AG10803 (cell line): ENCODE measurements at regions not wholly inside any gene's neighbourhood (a gene's known extent, or its start where the extent isn't known, plus 50 kb on each side); places are given as distances from the start of the nearest gene placed in this dataset.

ENCODE experiments used
- DNase-seq: peaks from one replicate; pipeline ENCODE4 v3.0.0; 2010; ENCODE audit warnings: low read depth
- H3K4me3 ChIP-seq: 2 replicates; pipeline ENCODE4 v1.5.1; 2011; ENCODE audit warnings: mild to moderate bottlenecking, low read length, control low read depth
- CTCF ChIP-seq: conservative IDR thresholded peaks from 2 replicates; pipeline ENCODE4 v1.5.1; 2011; ENCODE audit warnings: mild to moderate bottlenecking, low read length, control low read depth, inconsistent platforms

GRCh38 chr1:181356505-181357340 lies 126.6 kb upstream of the CACNA1E start:
- TF ChIP-seq CTCF: no peak
- no peak overlapping the region for H3K4me3 ChIP-seq
- no peak for DNase-seq

DNA sequence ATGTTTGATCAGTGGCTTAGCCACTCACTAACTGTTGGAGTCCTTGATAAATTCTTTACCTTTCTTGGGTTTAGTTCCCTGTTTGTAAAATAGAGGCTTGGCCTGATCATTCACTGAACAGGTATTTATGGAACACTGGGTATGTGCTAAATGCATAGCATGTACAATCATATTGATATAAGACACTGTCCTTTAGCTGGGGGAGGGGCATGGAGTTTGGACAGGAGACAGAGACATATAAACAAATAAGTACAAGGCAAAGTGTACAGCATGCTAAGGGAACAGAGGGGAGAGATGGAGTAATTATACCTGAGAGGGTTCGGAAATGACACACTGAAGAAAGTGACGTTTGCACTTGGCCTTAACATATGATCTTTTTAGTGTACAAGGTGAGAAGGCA lies 124.3 kb upstream of the CACNA1E start:
- H3K4me3 ChIP-seq: no peak overlapping the region
- DNase-seq: no peak
- no peak for TF ChIP-seq CTCF

DNA sequence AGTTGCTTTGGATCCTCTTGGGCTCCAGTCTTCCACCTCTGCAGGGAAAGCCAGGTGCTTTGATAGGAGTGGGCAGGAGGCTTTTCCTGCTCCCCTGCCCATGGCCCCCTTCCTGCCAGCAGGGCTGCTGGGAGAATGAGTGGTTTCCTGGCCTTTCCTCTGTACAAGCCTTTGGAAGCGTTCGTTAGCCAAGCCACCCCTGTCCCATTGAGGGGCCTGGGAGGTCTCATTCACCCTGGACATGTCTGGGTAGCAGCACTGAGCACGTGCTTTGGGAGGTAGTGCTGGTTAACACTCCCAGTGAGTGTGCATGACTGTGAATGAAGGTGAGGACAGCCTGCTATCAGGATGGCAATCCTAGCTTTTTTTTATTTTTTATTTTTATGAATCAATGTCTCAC lies 118.5 kb upstream of the CACNA1E start:
- DNase-seq: no peak
- H3K4me3 ChIP-seq: no peak overlapping the region
- no peak for TF ChIP-seq CTCF

DNA sequence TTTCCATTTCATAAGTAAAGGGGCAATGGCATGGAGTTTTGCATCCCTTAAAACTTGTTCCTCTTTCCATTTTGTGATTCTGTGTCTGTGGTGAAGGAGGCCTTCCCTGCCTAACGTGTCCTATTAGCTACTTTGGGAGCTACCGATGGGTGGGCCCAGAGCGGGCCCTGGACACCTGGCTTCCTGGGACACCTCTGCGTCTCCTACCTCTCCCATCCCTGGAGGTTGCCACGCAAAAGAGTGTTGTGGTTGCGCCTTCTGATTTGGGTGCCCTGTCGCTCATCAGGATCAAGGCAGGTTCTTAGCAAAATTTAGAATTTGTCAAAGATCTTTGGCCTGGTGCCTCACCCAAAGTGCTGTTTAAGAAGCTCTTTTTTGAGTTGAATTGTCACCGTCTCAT lies 116.4 kb upstream of the CACNA1E start:
- no peak overlapping the region for H3K4me3 ChIP-seq
- no peak for TF ChIP-seq CTCF
- no peak for DNase-seq

GRCh38 chr1:181369416-181369815 lies 113.9 kb upstream of the CACNA1E start:
- no peak for TF ChIP-seq CTCF
- DNase-seq: no peak
- H3K4me3 ChIP-seq: no peak overlapping the region

DNA sequence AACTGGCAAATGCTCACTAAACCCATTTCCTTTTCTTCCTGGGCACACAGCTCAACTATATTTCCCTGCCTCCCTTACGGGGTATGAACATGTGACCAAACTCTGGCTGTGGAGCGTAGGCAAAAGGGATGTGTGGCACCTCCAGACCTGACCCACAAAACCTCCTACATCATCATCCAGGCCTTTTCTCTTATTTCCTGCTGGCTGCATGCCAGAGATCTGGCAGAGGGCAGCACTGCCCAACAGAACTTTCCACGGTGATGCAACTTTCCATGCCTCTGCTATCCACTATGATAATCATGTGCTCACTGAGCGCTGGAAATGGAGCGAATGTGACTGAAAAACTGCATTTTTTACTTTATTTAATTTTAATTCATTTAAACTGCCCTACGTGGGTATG lies 99.6 kb upstream of the CACNA1E start:
- no peak for TF ChIP-seq CTCF
- no peak for DNase-seq
- no peak overlapping the region for H3K4me3 ChIP-seq

- H3K4me3 ChIP-seq: no peak overlapping the region
- DNase-seq: no peak
- no peak for TF ChIP-seq CTCF
These were observed 97.0 kb upstream of the CACNA1E start for GRCh38 chr1:181386340-181386739.
